HCT116 (cell line): ENCODE measurements at regions not wholly inside any gene's neighbourhood (a gene's known extent, or its start where the extent isn't known, plus 50 kb on each side); places are given as distances from the start of the nearest gene placed in this dataset.

Experiments
- POLR2AphosphoS5 ChIP-seq: IDR thresholded peaks from 2 replicates; pipeline ENCODE4 v1.6.1; 2011; ENCODE audit warnings: mild to moderate bottlenecking, low read depth, low read length, moderate library complexity
- TF ChIP-seq, protein P1 (sequence below), 3 experiments: fragments of 200-600 bp in 1 of 3; sonication (generic) in 1 of 3; IDR thresholded peaks in 2 of 3; conservative IDR thresholded peaks in 1 of 3; 2 replicates each; pipeline ENCODE4 v1.5.1; 2012 to 2017; ENCODE audit warnings: low read depth in 2 of 3, low read length in 2 of 3, antibody characterized with exemption in 1 of 3, borderline replicate concordance in 1 of 3, control low read depth in 1 of 3, mild to moderate bottlenecking in 1 of 3, mixed read lengths in 1 of 3, mixed run types in 1 of 3, moderate library complexity in 1 of 3; ENCODE audit not compliant: insufficient read depth in 1 of 3

DNA sequence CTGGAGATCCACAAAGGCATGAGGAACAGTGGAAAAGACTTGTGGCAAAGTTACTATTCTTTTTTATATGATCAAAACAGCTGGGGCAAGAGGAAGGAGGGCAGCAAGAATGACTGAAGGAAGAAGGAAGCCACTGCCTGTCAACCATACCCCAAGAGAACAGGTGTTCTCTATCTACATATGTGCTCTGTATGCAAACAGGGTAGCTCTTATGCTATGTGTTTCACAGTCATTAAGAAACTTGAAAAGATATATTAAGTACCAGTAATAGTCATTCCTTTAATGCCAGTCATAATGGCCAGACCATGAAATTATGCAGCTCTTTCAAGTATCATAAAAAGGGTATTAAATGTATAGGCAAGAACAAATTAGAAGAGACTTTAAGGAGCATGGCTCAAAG lies 363.9 kb downstream of the KLHL13 start:
- TF ChIP-seq, protein P1, sequence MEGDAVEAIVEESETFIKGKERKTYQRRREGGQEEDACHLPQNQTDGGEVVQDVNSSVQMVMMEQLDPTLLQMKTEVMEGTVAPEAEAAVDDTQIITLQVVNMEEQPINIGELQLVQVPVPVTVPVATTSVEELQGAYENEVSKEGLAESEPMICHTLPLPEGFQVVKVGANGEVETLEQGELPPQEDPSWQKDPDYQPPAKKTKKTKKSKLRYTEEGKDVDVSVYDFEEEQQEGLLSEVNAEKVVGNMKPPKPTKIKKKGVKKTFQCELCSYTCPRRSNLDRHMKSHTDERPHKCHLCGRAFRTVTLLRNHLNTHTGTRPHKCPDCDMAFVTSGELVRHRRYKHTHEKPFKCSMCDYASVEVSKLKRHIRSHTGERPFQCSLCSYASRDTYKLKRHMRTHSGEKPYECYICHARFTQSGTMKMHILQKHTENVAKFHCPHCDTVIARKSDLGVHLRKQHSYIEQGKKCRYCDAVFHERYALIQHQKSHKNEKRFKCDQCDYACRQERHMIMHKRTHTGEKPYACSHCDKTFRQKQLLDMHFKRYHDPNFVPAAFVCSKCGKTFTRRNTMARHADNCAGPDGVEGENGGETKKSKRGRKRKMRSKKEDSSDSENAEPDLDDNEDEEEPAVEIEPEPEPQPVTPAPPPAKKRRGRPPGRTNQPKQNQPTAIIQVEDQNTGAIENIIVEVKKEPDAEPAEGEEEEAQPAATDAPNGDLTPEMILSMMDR (IDR thresholded peaks at IDR 0.05 in 2 of 3, conservative IDR thresholded peaks at IDR 0.05 in 1 of 3; ENCODE audit: borderline replicate concordance in 1 of 3, insufficient read depth in 1 of 3, low read depth in 2 of 3, low read length in 2 of 3), result no peak
- no peak for TF ChIP-seq POLR2AphosphoS5
